Activated CD4-positive, alpha-beta T cell treated with anti-CD3 and anti-CD28 coated beads, Interleukin-10, Interleukin-2, amounts not matched to agents 100 ng/mL and 50 ng/mL, durations not matched to agents 16 hours and 8 hours (primary cell): ENCODE measurements at regions not wholly inside any gene's neighbourhood (a gene's known extent, or its start where the extent isn't known, plus 50 kb on each side); places are given as distances from the start of the nearest gene placed in this dataset.
"Not testable (repeated sequence)": the region's sequence is repeated elsewhere in the genome, so short reads cannot be mapped to it uniquely, and the experiment has no call there.

Source experiments
- DNase-seq: peaks from one replicate; pipeline ENCODE4 v3.0.0-alpha.2; 2020

DNA sequence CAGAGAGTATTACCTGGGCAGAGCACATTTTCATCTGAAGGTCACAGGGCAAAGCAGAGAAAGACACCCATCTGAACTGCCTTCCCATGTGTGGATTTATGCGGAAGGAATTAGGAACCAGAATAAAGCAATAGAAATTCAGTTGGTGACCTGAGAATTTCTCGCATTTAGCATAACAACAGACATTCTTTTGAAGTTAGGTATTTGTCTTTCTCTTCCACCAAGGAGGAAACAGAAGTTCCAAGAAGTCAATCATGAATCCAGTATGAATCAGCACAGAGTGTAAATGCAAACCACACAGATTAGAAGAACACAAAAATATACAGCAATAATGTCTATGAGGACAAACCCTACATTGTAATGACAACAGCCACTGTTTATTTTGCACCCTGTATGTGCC lies 515.2 kb upstream of the BRINP1 start:
- DNase-seq: no peak

DNA sequence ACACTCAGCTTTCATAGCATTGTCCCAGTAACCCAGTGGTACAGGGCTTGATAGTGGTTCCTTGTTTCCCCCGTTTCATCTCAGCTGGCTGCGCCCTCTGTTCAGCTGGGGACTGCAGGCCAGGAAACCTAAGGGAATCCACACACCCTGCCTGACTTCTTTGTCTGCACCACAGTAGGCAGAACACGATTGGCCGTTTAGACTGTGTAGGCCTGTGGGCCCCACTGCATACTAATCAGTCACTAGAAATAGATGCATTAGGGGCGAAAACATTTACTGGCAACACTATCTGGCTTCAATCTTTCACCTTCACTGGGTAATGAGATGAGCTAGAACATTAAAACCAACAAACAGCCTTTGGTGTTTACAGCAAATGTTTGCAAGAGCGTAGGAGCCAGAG lies 512.7 kb upstream of the BRINP1 start:
- no peak for DNase-seq

DNA sequence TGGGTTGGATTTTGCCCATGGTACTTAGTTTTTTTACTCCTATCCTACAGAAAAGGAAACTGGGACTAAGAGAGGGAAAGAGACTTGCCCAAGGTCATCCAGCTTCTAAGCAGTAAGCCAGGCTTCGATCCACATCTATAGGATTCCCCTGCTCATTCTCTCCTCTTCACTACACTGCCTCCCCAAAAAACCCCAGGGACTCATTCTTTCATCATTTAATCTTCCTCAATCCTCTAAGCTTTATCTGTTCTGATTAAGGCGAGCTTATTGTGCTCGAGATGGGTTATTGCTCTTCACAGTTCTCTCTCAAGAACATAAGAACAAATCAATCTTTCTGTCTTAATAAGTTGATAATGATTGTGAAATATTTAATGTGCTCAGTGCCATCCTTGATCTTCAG lies 511.1 kb upstream of the BRINP1 start:
- no peak for DNase-seq

DNA sequence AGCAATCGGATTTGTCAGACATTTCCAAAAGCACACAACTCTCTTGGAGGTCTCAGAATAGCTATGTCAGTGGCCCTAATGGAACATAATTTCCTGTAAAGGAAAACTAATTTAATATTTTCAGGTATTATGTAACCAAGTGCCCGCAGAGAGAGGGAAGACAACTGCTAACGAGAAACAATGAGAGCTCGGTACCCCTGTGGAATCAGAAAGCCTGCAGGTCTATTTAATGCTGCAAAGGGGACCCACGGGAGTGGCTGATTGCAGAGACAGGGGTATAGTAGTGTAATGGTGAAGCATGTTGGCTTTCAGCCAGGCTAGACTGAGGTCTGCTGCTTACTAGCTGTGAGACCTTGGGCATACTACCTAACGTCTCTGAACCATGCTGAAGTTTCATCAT lies 508.1 kb upstream of the BRINP1 start:
- DNase-seq: no peak

DNA sequence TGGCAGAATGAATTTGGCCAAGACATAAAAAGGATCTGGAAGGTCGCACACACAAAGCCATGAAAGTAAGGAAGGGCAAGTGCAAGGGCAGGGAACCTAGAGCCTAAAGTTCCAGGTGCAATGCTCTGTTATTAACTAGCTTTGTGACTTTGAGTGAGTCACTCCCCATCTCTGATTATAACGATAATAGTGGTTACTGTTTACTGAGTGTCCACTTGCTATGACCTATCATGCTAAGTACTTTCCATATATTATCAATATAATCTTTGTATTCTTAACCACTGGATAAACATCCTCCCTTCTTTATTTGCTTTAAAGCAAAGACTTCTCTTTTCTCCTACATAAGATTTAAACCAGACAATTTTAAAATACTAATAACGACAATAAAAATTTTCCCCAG lies 504.6 kb upstream of the BRINP1 start:
- no peak for DNase-seq

DNA sequence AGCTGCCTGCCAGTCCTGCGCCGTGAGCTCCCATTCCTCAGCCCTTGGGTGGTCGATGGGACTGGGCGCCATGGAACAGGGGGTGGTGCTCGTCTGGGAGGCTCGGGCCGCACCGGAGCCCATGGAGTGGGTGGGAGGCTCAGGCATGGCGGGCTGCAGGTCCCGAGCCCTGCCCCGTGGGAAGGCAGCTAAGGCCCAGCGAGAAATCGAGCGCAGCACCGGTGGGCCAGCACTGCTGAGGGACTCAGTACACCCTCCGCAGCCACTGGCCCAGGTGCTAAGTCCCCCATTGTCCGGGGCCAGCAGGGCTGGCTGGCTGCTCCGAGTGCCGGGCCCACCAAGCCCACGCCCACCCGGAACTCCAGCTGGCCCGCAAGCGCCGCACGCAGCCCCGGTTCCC lies 501.0 kb upstream of the BRINP1 start:
- not testable (repeated sequence) for DNase-seq

DNA sequence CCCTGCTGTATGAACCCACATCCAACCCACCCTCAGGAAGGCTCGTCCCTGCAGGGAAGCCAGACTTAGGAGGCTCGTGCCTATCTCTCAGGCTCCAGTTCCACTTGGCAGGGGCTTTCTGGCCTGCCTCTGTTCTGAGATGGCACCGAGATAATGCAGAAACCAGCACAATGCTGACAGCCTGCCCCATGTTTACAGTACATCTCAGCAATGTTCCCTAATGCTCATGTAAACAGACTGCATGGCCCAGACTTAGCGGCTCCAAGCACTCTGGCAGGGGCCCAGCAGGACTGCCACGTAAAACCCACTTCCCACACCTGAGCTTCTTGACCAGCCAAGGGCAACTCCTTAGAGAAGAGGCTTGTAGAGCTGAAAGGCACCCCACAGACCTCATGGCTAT lies 499.5 kb upstream of the BRINP1 start:
- no peak for DNase-seq

DNA sequence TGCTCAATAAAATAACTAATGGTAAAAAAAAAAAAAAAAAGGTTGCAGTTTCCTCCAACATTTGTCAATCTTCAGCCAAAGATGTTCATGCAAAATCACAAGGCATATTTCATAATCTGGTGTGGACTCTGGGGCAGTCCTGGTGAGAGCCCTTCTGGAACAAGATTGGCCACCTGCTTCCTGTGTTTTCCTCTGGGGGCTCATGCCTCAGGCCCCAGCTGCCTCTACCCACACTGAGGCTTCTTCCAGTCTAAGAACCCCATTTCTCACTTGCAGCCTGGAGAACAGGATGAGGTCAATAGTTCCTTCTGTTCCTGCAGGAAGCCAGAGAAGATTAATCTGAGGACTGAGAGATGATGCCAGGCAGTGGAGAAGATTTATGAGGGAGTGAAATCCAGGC lies 492.6 kb upstream of the BRINP1 start:
- no peak for DNase-seq

DNA sequence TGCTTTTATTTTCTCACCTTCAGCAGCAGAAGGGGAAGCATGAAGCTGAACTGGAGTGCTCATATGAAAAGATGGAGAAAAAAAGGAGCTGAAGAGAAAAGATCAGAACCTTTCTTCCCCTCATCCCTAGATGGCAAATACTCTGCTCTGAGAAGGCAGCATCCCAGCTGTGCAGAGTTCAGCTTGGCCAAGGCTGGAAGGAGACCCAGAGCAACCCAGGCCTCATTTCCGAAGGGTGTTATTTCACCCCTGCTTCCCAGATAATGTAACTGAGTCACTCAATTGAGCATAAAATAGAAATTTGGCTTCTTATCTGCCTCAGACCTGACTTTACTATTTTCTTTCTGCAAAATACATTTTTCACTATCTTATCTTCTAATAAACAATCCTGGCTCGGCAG lies 489.9 kb upstream of the BRINP1 start:
- DNase-seq: no peak

DNA sequence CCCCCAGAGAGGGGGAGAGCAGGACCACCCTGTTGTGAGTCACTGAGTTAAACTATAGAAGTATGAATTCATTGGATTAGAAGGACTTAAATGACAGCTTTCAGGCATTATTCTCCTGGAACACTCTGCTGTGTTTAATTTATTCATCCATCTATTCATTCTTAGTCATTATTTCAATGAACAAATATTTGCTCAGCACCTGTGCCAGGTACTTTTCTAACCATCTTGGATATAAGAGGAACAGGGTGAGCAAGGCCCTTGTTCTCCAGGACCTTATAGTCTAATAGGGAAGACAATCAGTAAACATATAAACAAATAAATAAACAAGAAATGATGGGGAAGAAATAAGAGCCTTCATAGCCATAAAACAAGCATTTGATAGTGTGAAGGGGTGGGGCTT lies 483.9 kb upstream of the BRINP1 start:
- no peak for DNase-seq

DNA sequence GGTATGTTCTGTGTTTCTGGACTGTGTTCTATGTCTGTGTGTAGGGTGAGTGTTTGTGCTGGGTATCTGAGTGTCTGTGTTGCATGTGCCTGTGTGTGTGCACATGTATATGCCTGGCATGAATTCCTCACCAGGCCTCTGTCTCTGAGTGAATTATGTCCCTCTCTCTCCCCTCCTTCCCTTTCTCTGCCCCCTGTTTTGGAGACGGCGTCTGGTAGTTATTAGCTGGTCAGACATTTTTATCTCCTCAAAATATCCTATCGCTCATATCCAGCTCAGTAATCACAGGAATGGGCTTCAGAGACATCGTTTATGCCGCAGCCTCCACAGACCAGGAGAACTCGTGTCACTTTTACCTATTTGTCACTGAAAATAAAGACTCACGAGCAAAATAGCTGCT lies 483.2 kb upstream of the BRINP1 start:
- DNase-seq: no peak

DNA sequence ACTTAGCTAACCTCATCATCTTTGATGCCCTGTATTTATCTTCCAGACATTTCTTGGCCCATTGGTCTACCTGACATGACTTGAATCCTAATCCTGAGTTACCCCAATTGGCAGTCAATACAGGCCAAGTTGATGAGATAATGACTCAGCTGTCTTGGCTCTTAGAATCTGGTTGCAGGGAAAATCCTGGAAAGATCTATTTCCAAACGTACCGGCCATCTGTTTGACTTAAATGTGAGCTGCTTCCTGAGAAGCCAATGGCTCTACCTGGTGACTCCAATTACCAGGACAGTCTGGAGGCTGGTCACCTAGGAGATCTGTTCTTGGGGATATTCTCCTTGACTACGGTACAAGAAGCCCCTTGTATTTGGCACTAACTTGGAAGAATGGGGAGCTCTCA lies 475.2 kb upstream of the BRINP1 start:
- no peak for DNase-seq

DNA sequence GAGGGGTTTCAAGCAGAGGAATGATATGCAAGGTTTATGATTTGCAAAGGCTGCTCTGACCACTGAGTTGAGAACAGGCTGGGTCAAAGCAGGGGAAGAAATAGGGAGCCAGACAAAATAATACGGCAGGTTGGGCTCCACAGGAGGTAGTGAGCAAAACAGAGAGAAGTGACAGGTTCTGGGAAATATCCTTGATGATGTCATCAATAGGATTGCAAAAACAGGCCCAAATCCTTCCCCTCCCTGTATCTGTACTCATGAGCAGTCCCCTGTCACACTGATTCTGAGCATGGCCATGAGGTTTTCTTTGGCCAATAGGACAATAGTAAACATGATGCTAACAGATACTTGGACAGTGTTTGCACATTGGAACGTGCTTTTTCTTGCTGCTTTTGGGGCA lies 471.8 kb upstream of the BRINP1 start:
- no peak for DNase-seq

DNA sequence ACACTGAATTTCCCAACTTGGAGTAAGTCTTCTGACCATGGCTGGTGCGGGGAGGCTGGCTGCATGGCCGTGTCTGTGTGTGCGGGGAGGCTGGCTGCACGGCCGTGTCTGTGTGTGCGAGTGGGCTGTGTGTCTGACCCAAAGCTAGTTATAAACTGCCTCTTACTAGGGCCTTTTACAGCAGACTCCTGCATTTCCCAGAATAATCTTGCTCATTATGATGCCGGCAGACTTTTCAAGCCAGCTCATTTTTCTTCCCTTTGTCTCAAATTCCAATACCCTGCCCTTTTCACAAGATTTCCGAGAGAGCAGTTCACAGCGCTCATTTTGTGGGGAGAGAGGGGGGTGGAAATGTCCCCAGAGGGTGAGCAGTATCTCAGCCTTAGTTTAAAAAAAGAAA lies 470.7 kb upstream of the BRINP1 start:
- DNase-seq: no peak

DNA sequence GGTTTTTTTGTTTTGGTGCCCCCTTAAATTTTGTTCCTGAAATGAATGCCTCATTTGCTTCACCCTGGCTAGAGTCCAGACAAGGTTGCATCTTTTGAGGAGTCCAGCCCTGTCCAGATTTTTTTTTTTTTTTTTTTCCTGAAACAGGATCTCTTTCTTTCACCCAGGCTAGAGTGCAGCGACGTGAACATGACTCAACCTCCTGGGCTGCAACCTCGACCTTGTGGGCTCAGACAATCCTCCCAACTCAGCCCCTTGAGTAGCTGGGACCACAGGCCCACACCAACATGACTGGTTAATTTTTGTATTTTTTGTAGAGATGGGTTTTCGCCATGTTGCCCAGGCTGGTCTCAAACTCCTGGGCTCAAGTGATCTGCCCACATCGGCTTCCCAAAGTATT lies 469.0 kb upstream of the BRINP1 start:
- no peak for DNase-seq

DNA sequence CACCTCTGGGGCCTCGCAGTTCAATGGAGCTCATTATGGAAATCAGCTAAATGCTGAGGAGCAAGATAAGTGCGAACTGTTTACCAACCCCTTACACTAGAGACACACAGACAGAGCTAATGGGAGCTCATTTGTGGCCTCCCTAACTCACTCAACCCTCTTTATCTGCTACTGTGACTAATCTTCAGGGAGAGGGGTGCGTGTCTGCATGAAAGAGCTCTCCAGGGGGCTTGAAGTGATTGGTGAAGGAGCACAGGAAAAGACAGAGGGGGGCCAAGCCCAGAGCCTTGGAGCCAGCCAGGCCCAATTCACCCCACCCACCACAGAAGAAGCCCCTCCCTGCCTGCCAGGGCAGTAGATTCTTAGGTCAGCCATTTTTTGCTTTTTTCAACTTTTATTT lies 466.8 kb upstream of the BRINP1 start:
- no peak for DNase-seq

DNA sequence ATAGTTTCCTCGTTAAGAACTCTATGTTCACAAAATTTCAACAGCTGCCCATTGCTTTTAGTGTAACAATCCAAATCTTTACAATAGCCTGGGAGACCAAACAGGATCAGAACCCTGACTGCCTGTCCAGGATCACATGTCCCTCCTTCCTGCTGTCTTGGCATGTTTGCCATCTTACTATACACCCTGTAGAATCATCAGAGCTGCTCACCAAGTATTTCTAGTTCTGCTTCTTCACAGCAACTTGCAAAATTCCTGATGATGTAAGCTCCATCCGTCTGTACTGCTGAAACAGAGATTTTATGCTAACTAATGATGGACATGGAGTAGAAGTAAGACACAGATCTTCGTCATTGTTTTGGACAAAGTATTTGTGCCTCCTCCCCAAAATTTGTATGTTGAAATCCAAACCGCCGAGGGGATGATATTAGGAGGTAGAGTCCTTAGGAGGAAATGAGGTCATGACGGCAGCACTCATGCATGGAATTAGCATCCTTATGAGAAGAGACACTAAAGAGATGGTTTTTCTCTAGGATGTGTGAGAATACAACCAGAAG lies 464.9 kb upstream of the BRINP1 start:
- no peak for DNase-seq

DNA sequence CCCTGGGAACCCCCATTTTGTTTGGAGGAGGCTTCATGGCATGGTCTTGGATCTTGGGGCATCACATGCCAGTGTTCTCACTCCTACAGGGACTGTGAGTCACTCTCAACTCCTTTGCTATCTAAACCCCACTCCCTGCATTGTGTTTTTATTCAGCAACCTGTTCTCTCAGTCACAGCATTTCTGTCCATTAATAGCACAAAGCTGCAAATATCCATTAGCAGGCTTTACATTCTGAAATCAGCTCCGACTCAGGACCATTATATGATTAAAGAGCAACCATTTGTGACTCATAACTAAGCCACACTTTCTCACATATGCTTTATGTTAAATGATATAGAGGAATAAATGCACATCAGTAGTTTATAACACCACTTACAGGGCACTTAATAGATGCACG lies 462.1 kb upstream of the BRINP1 start:
- DNase-seq: no peak

DNA sequence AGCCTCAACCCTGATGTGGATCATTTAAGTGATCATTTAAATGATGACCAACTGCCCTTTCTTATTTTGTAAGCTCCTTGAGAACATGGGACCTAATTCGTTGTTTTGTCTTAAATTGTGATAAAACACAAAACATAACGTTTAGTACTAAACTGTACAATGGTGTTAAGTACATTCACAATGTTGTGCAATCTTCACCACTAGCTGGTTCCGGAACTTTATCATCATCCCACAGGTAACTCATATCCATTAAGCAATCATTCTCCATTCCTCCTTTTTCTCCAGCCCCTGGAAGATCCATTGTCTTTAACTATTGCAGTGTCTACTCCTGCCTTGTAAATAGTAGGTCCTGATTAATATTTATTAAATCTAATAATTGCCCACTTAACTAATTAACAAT lies 460.5 kb upstream of the BRINP1 start:
- no peak for DNase-seq

DNA sequence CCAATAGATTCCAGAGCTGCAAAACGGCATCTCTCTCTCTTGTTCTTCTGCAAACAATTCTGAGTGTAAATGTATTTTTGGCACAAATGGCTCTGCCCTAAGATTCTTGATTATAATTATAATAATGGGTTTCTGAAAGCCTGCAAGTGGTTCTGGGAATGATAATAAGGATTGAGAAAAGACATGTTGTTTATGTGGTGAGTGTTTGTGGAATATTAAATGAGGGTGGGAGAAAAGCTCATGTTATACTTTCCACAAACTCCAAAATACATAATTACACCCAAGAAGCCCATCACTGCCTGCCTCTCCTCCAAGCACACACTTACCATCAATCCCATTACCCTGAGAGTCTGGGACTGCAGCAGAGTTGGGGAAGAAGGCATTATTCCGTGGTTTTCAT lies 460.0 kb upstream of the BRINP1 start:
- no peak for DNase-seq

DNA sequence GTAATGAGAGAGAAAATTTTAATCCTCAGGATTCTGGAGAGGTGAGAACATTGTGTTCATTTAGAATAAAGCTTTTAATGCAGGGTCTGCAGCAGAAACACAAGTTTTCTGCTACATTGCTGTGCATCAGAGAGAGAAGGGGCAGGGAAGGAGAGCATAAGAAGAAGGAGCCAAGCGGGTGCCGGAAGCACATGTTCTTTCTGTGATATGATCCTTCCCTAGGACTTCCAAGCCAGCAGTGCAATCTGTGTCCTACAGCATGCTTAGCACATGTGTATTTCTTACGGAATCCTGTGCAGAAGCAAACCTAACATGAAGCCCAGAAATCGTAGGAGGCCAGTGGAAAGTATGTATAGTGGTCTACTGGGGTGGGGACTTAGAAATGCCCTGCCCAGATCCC lies 458.3 kb upstream of the BRINP1 start:
- no peak for DNase-seq

DNA sequence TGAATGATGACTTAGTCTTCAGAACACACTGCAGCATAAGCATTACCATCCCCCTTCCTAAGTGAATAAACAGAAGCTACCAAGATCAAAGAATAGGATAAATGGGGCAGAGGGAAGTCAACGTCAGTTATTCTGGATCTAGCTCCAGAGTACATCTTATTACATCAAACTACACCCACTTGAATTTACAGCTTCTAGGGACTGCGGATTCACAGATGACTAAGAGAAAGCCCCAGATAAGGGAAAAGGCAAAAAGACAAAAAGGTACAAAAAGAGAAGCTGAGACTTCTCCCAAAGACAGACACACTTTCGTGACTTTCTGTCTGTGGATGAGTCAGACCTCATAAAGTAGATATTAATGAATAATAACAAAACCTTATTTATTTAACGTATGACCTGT lies 457.9 kb upstream of the BRINP1 start:
- no peak for DNase-seq

DNA sequence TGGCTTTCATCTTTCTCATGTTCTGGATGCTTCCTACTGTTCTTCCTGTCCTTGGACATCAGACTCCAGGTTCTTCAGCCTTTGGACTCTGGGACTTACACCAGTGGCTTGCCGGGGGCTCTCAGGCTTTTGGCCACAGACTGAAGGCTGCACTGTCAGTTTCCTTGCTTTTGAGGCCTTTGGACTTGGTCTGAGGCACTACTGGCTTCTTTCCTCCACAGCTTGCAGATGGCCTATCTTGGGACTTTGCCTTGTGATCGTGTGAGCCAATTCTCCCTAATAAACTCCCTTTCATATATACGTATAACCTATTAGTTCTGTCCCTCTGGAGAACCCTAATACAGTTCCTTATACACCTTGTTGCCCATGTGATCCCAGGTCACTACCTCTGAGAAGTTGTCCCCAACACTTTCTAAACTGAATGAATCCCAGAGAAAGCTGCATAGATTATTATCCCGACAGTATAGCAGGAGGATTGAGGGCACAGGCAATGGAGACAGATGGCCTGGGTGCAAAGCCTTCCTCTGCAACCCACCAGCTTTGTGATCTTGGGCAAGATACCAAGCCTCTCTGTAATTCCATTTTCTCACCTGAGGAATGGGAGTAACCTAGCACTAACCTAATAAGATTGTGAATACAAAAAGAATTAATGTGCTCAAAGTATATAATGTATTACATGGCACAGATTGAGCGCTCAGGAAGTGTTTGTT lies 449.6 kb upstream of the BRINP1 start:
- no peak for DNase-seq

DNA sequence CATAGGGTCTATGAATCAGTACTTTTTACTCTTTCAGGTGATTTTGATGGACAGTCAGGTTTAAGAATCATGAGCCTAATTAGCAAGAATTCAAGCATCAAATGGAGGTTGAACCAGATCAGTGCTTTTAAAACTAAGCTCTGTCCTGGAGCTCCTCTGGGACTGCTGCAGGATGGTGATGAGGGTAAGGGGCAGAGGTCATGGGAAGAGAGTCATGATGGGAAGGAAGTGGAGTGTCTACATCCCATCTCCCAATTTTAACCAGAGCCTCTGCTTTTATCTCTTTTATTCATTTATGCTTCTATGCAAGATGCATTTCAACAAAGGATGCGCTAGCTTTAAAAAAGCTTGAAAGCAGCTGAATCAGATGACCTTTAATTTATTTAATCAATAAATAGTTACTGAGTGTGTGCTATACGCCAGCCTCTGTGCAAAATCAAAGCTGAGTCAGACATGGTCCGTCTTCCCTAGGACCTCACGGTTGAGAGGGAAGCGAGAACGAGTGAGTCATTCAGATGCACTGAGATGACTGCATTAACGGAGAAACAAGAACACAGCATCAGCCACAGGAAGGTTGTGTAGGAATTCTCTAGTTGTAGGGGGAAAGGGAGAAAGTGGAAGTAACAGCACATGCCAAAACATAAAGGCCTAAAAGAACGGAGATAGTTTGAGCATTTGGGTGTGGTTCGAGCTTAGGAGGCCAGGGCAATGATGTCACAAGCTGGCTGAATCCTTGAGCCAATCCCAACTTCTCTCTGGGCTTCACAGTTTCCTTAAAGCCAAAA lies 441.6 kb upstream of the BRINP1 start:
- no peak for DNase-seq

DNA sequence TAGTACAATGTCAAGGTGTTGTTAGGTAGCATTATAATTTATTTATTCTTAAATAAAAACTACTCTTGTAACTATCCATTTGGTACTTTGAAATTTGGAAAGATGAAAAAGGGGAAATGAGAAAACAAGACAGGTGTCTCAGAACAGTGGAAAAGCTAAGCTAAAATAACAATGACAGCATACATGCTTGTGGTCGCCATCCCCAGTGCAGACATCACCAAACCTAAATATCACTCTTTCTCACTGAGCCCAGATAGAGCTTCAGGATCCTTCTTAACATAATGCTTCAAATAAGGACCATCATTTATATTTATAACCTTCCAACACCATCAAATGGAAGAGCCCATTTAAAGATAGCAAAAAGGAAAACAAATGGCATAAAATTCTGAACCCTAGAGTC lies 434.4 kb upstream of the BRINP1 start:
- no peak for DNase-seq
